ENCODE measurements at regions not wholly inside any gene's neighbourhood (a gene's known extent, or its start where the extent isn't known, plus 50 kb on each side); places are given as distances from the start of the nearest gene placed in this dataset.

DNA sequence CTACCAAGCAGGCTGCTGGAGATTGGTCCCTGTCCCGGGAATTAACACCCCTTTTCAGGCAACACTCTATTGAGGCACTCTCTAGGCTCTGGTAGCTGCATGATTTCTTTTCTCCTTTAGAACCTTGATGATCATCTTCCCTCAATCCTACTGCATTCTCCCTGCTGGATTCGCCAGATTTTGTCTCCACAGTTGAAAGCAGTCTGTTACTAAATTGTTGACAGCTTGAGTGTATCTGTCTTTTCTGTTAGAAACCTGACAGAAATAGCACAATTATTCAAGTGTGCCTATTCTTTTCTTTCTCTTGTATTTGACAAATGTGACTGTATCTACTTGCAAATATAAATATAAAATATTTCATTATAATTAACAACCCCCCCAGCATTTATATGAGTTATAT, 830.8 kb upstream of the CADM2 start:
- no peak overlapping the region for H3K4me3 ChIP-seq
- no peak for DNase-seq (ENCODE audit: low spot score in 2 of 2)
- 71% methylated on average over 2 of the region's 2 CpGs for WGBS
- no peaks in the 10 kb centered on the region for H3K27me3 ChIP-seq
- no peaks in the 10 kb centered on the region for H3K4me1 ChIP-seq
- H3K9me3 ChIP-seq: peaks cover 4% of the 10 kb centered on the region
- H3K27ac ChIP-seq: no peak overlapping the region
- no peaks in the 10 kb centered on the region for H3K36me3 ChIP-seq
- no peak for TF ChIP-seq EP300 (IDR thresholded peaks at IDR 0.05)
- TF ChIP-seq POLR2AphosphoS5 (IDR thresholded peaks at IDR 0.05): no peak
- TF ChIP-seq, protein P1, sequence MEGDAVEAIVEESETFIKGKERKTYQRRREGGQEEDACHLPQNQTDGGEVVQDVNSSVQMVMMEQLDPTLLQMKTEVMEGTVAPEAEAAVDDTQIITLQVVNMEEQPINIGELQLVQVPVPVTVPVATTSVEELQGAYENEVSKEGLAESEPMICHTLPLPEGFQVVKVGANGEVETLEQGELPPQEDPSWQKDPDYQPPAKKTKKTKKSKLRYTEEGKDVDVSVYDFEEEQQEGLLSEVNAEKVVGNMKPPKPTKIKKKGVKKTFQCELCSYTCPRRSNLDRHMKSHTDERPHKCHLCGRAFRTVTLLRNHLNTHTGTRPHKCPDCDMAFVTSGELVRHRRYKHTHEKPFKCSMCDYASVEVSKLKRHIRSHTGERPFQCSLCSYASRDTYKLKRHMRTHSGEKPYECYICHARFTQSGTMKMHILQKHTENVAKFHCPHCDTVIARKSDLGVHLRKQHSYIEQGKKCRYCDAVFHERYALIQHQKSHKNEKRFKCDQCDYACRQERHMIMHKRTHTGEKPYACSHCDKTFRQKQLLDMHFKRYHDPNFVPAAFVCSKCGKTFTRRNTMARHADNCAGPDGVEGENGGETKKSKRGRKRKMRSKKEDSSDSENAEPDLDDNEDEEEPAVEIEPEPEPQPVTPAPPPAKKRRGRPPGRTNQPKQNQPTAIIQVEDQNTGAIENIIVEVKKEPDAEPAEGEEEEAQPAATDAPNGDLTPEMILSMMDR (IDR thresholded peaks at IDR 0.05): no peak
- no peak for TF ChIP-seq POLR2A (IDR thresholded peaks at IDR 0.05)

DNA sequence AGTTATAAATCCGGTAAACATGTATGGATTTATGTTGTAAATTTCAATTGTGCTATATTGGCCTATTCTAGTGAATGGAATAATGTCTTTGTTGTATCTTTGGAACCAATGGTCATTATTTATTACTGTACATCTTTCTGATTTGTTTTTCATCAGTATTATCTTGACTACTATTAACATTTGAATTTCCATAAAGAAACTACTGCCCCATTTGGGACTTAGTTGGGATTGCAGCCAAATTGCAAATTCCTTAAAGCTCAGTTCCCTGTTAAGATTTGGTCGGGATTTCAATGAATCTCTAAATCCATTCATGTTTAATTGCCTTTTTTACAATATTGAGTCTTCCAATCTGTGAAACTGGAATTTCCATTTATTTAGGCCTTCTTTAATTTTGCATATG, 822.4 kb upstream of the CADM2 start:
- Histone ChIP-seq H3K4me3 (no peak overlapping the region), H3K36me3 (no peaks in the 10 kb centered on the region), H3K9me3 (no peaks in the 10 kb centered on the region), H3K27ac (no peak overlapping the region), H3K27me3 (no peaks in the 10 kb centered on the region), H3K4me1 (no peaks in the 10 kb centered on the region)
- DNase-seq (ENCODE audit: low spot score in 2 of 2): no peak
- TF ChIP-seq POLR2AphosphoS5 (IDR thresholded peaks at IDR 0.05) (no peak), EP300 (IDR thresholded peaks at IDR 0.05) (no peak), POLR2A (IDR thresholded peaks at IDR 0.05) (no peak)
- TF ChIP-seq, protein P1 (IDR thresholded peaks at IDR 0.05): no peak
- WGBS: 69% methylated on average over 2 of the region's 2 CpGs

DNA sequence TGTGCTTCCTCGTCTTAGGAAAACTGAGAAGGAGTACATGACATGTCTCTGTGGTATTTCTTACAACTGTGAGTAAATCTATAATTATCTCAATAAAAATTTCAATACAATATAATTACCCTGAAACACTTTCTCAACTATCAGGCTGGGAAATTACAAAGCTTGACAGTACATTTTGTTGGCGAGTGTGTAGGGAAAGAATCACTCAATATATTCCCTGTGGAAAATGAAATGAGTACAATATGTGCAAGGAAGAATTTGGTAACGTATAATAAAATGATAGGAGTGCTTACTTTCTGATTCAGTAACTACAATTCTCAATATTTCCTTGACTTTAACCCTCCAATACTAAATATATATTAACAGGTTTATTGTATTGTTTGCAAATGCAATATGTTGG, 818.2 kb upstream of the CADM2 start:
- WGBS: 58% methylated on average over 3 of the region's 3 CpGs
- Histone ChIP-seq H3K9me3 (no peaks in the 10 kb centered on the region), H3K36me3 (no peaks in the 10 kb centered on the region), H3K4me1 (no peaks in the 10 kb centered on the region), H3K27ac (no peak overlapping the region), H3K4me3 (no peak overlapping the region), H3K27me3 (no peaks in the 10 kb centered on the region)
- TF ChIP-seq POLR2AphosphoS5 (IDR thresholded peaks at IDR 0.05) (no peak), POLR2A (IDR thresholded peaks at IDR 0.05) (no peak), EP300 (IDR thresholded peaks at IDR 0.05) (no peak)
- TF ChIP-seq, protein P1 (IDR thresholded peaks at IDR 0.05): no peak
- DNase-seq (ENCODE audit: low spot score in 2 of 2): no peak

DNA sequence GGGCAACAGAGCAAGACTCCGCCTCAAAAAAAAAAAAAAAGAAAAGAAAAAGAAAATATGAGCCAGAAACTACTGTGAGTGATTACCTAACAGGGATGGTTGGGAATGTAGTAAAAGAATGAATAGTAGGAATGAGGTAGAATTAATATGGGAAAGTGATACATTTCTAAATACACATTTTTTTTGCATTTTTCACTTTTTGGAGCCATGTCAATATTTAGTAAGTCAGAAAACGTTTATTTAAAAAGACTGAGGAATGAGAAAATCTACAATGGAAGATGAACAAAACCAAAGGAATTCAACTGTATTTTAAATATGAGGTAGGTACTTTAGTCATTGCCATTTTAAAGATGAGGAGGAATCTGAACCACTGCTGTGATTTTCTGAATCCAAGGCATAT, 817.2 kb upstream of the CADM2 start:
- Histone ChIP-seq H3K4me3 (no peak overlapping the region), H3K27ac (no peak overlapping the region), H3K36me3 (no peaks in the 10 kb centered on the region), H3K27me3 (no peaks in the 10 kb centered on the region), H3K9me3 (no peaks in the 10 kb centered on the region), H3K4me1 (no peaks in the 10 kb centered on the region)
- WGBS: 67% methylated on average over 2 of the region's 2 CpGs
- DNase-seq (ENCODE audit: low spot score in 2 of 2): no peak
- TF ChIP-seq, protein P1 (IDR thresholded peaks at IDR 0.05): no peak
- TF ChIP-seq POLR2AphosphoS5 (IDR thresholded peaks at IDR 0.05) (no peak), EP300 (IDR thresholded peaks at IDR 0.05) (no peak), POLR2A (IDR thresholded peaks at IDR 0.05) (no peak)

DNA sequence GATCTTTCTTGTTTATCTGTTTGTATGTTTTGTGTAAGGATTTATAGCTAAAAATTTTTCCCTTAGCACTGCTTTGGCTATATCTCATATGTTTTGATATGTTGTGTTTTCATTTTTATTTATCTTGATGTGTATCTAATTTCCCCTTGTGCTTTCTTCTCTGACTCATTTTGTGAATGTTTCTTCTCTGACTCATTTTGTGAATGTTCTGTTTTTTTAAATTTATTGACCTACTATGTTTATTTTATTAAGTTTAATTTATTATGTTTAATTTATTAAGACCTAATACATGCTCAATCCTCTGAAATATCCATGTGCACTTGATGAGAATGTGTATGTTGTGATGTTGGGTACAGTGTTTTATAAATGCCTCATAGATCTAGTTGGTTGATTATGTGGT, 793.5 kb upstream of the CADM2 start:
- Histone ChIP-seq H3K9me3 (no peaks in the 10 kb centered on the region), H3K4me1 (no peaks in the 10 kb centered on the region), H3K36me3 (no peaks in the 10 kb centered on the region), H3K27ac (no peak overlapping the region), H3K4me3 (no peak overlapping the region), H3K27me3 (no peaks in the 10 kb centered on the region)
- DNase-seq (ENCODE audit: low spot score in 2 of 2): no peak
- TF ChIP-seq EP300 (IDR thresholded peaks at IDR 0.05) (no peak), POLR2AphosphoS5 (IDR thresholded peaks at IDR 0.05) (no peak), POLR2A (IDR thresholded peaks at IDR 0.05) (no peak)
- TF ChIP-seq, protein P1 (IDR thresholded peaks at IDR 0.05): no peak

Measured in suprapubic skin (tissue), 4 donors.